ENCODE measurements at regions not wholly inside any gene's neighbourhood (a gene's known extent, or its start where the extent isn't known, plus 50 kb on each side); places are given as distances from the start of the nearest gene placed in this dataset.

DNA sequence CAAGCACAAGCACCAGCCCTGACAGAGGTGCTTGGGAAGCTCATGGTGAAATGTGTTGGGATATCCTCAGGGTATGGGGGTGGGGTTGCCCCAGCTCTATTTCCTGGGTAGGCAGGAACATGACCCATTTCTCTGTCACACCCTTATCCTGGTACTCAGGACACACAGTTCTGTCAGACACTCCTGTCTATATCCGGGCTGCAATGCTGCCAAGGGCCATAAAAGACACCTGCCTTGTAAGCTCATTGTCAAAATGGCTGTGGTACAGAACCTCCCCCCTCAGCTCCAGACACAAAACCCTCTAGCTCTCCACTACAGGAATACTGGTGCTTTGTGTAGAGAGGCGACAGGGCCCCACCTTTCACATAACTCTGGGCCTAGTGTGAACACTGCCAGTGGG lies 636.7 kb downstream of the PLA2G4A start:
- TF ChIP-seq EZH2phosphoT487 (IDR thresholded peaks at IDR 0.05; ENCODE audit: insufficient read depth, low read depth): no peak
- TF ChIP-seq EZH2 (IDR thresholded peaks at IDR 0.05; ENCODE audit: insufficient read depth, poor library complexity, severe bottlenecking): no peak
